HCT116 (cell line): ENCODE measurements at regions not wholly inside any gene's neighbourhood (a gene's known extent, or its start where the extent isn't known, plus 50 kb on each side); places are given as distances from the start of the nearest gene placed in this dataset.

ENCODE experiments used
- POLR2A ChIP-seq: IDR thresholded peaks from 2 replicates; pipeline ENCODE4 v1.7.0; 2011; ENCODE audit warnings: borderline replicate concordance; ENCODE audit not compliant: insufficient read depth, insufficient read length; ENCODE audit errors: extremely low read depth
- SP1 ChIP-seq: IDR thresholded peaks from 2 replicates; pipeline ENCODE4 v1.6.1; 2012; ENCODE audit warnings: low read depth
- TF ChIP-seq, protein P1 (sequence below): IDR thresholded peaks from 2 replicates; pipeline ENCODE4 v1.6.1; 2012
- TF ChIP-seq, protein P2 (sequence below), 3 experiments: fragments of 200-600 bp in 1 of 3; sonication (generic) in 1 of 3; IDR thresholded peaks in 2 of 3; conservative IDR thresholded peaks in 1 of 3; 2 replicates each; pipeline ENCODE4 v1.5.1; 2012 to 2017; ENCODE audit warnings: low read depth in 2 of 3, low read length in 2 of 3, antibody characterized with exemption in 1 of 3, borderline replicate concordance in 1 of 3, control low read depth in 1 of 3, mild to moderate bottlenecking in 1 of 3, mixed read lengths in 1 of 3, mixed run types in 1 of 3, moderate library complexity in 1 of 3; ENCODE audit not compliant: insufficient read depth in 1 of 3

DNA sequence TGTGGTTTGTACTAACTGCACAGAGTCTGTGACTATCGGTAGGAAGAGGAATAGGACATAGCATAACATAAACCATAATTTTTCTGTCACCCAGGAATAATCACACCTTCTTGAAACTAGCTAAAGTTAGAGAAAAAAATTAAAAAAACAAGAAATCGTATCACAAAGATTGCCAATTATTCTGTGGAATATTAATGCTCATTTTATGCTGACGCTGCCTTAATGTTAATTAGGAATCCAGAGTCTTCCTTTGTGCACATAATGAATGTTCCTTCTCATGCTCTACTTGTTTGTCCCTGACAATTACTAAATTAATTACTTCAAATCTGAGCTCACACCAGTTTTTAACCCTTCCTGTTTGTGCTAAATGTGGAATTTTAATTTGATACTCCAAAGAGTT, 772.7 kb upstream of the EPHA5 start:
- TF ChIP-seq, protein P1, sequence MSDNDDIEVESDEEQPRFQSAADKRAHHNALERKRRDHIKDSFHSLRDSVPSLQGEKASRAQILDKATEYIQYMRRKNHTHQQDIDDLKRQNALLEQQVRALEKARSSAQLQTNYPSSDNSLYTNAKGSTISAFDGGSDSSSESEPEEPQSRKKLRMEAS: no peak
- no peak for TF ChIP-seq SP1
- no peak for TF ChIP-seq POLR2A
- TF ChIP-seq, protein P2, sequence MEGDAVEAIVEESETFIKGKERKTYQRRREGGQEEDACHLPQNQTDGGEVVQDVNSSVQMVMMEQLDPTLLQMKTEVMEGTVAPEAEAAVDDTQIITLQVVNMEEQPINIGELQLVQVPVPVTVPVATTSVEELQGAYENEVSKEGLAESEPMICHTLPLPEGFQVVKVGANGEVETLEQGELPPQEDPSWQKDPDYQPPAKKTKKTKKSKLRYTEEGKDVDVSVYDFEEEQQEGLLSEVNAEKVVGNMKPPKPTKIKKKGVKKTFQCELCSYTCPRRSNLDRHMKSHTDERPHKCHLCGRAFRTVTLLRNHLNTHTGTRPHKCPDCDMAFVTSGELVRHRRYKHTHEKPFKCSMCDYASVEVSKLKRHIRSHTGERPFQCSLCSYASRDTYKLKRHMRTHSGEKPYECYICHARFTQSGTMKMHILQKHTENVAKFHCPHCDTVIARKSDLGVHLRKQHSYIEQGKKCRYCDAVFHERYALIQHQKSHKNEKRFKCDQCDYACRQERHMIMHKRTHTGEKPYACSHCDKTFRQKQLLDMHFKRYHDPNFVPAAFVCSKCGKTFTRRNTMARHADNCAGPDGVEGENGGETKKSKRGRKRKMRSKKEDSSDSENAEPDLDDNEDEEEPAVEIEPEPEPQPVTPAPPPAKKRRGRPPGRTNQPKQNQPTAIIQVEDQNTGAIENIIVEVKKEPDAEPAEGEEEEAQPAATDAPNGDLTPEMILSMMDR (IDR thresholded peaks at IDR 0.05 in 2 of 3, conservative IDR thresholded peaks at IDR 0.05 in 1 of 3; ENCODE audit: borderline replicate concordance in 1 of 3, insufficient read depth in 1 of 3, low read depth in 2 of 3, low read length in 2 of 3): no peak
